Epithelial cell of proximal tubule (primary cell): ENCODE measurements at regions not wholly inside any gene's neighbourhood (a gene's known extent, or its start where the extent isn't known, plus 50 kb on each side); places are given as distances from the start of the nearest gene placed in this dataset.
"Not testable (repeated sequence)": the region's sequence is repeated elsewhere in the genome, so short reads cannot be mapped to it uniquely, and the experiment has no call there.

Experiments used
- DNase-seq: peaks from one replicate; pipeline ENCODE4 v3.0.0-alpha.2; 2011; ENCODE audit warnings: low read depth
- H3K4me3 ChIP-seq: 2 replicates; pipeline ENCODE4 v1.5.1; 2011; ENCODE audit warnings: low read depth, mild to moderate bottlenecking, low read length
- CTCF ChIP-seq: conservative IDR thresholded peaks from 2 replicates; pipeline ENCODE4 v1.5.1; 2012; ENCODE audit warnings: low read depth, mild to moderate bottlenecking, low read length

GRCh38 chr18:8517276-8517675, 92.0 kb upstream of the RAB12 start:
- no peak for TF ChIP-seq CTCF
- no peak overlapping the region for H3K4me3 ChIP-seq
- DNase-seq = no peak

- TF ChIP-seq CTCF = no peak
- no peak for DNase-seq
Observed at GRCh38 chr18:8519102-8519501, 90.1 kb upstream of the RAB12 start.

GRCh38 chr18:8520266-8520665, 89.0 kb upstream of the RAB12 start:
- H3K4me3 ChIP-seq = no peak overlapping the region
- TF ChIP-seq CTCF = no peak
- DNase-seq = no peak

More at GRCh38 chr18:8519102-8519501, 90.1 kb upstream of the RAB12 start:
- no peak overlapping the region for H3K4me3 ChIP-seq

GRCh38 chr18:8522756-8523155, 86.5 kb upstream of the RAB12 start:
- no peak for DNase-seq
- no peak overlapping the region for H3K4me3 ChIP-seq
- TF ChIP-seq CTCF = no peak

GRCh38 chr18:8525692-8526091, 83.5 kb upstream of the RAB12 start:
- TF ChIP-seq CTCF = peak; percentile 42
- no peak overlapping the region for H3K4me3 ChIP-seq
- no peak for DNase-seq

- TF ChIP-seq CTCF = no peak
- no peak overlapping the region for H3K4me3 ChIP-seq
- DNase-seq = no peak
Observed at GRCh38 chr18:8526332-8526731, 82.9 kb upstream of the RAB12 start.

GRCh38 chr18:8529609-8530008, 79.6 kb upstream of the RAB12 start:
- no peak overlapping the region for H3K4me3 ChIP-seq
- TF ChIP-seq CTCF = no peak
- no peak for DNase-seq

GRCh38 chr18:8531084-8531483, 78.2 kb upstream of the RAB12 start:
- H3K4me3 ChIP-seq = not testable (repeated sequence)

More at GRCh38 chr18:8531084-8531483, 78.2 kb upstream of the RAB12 start:
- DNase-seq = not testable (repeated sequence)
